OCI-LY3 (cell line): ENCODE measurements at regions not wholly inside any gene's neighbourhood (a gene's known extent, or its start where the extent isn't known, plus 50 kb on each side); places are given as distances from the start of the nearest gene placed in this dataset.

Source experiments
- H2AFZ ChIP-seq: fragments of 200-600, 300-600 bp; shearing (Covaris generic); 2 replicates; pipeline ENCODE4 v1.6.0; 2014; ENCODE audit warnings: antibody characterized with exemption, low read depth, low read length
- H3K27ac ChIP-seq: fragments of 200-600, 300-600 bp; sonication (generic); 2 replicates; pipeline ENCODE4 v1.5.1; 2014; ENCODE audit warnings: mild to moderate bottlenecking, low read length, moderate library complexity, mixed read lengths
- H3K27me3 ChIP-seq: fragments of 200-600, 300-600 bp; sonication (generic); 2 replicates; pipeline ENCODE4 v1.6.1; 2014; ENCODE audit warnings: low read depth, low read length, mixed read lengths
- H3K36me3 ChIP-seq: fragments of 200-600, 300-600 bp; sonication (generic); replicated peaks from 2 replicates; pipeline ENCODE3; 2014; ENCODE audit warnings: low read depth, low read length, mixed read lengths
- H3K4me1 ChIP-seq: fragments of 300-600, 200-600 bp; sonication (generic); 2 replicates; pipeline ENCODE4 v1.6.1; 2014; ENCODE audit warnings: low read length, mixed read lengths
- H3K4me2 ChIP-seq: fragments of 200-600, 300-600 bp; sonication (generic); 2 replicates; pipeline ENCODE4 v1.6.1; 2014; ENCODE audit warnings: low read length, mixed read lengths
- H3K4me3 ChIP-seq: fragments of 300-600, 200-600 bp; sonication (generic); 2 replicates; pipeline ENCODE4 v1.5.1; 2014; ENCODE audit warnings: antibody characterized with exemption, mild to moderate bottlenecking, low read length, moderate library complexity
- H3K79me2 ChIP-seq: fragments of 300-600, 200-600 bp; shearing (Covaris generic); 2 replicates; pipeline ENCODE4 v1.6.1; 2014; ENCODE audit warnings: mild to moderate bottlenecking, low read length, mixed read lengths
- H3K9ac ChIP-seq: fragments of 300-600, 200-600 bp; shearing (Covaris generic); 2 replicates; pipeline ENCODE4 v1.6.0; 2014; ENCODE audit warnings: mild to moderate bottlenecking, low read length, moderate library complexity
- H3K9me3 ChIP-seq: fragments of 200-600, 300-600 bp; shearing (Covaris generic); 2 replicates; pipeline ENCODE4 v1.6.1; 2014; ENCODE audit warnings: low read length, mixed read lengths; ENCODE audit not compliant: insufficient read depth
- H4K20me1 ChIP-seq: fragments of 200-600, 300-600 bp; sonication (generic); 2 replicates; pipeline ENCODE4 v1.6.1; 2016; ENCODE audit warnings: low read length, mixed read lengths; ENCODE audit not compliant: insufficient read depth
- EZH2phosphoT487 ChIP-seq: fragments of 200-600 bp; shearing (Covaris generic); IDR thresholded peaks from 2 replicates; pipeline ENCODE4 v1.6.1; 2018; ENCODE audit warnings: antibody characterized with exemption, mixed run types, low read depth
- TF ChIP-seq, protein P1 (sequence below): fragments of 200-600, 300-600 bp; sonication (generic); IDR thresholded peaks from 2 replicates; pipeline ENCODE4 v1.5.1; 2014; ENCODE audit warnings: antibody characterized with exemption, low read length, low read depth

DNA sequence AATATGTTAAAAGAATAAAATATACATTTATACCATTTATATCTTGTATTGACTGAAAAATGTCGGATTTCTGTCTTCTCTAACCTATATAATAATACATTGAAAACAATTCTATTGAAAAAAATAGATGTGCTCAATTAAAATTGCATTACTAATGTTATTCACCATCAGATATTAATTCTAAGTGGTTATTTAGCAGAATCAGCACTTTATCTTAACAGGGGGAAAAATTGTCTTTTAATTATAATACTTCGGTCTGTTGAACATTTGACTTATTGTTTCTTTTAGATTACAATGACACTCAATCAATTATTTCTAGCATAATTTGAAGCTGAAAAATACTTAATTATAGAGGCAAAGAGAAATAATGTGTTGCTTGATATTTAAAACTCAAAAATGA lies 220.3 kb downstream of the PABPC4L start:
- Histone ChIP-seq H2AFZ (no peak overlapping the region), H3K4me2 (no peak overlapping the region), H3K36me3 (no peaks in the 10 kb centered on the region), H3K9ac (no peak overlapping the region), H3K79me2 (no peaks in the 10 kb centered on the region), H3K4me1 (no peaks in the 10 kb centered on the region), H3K27me3 (no peaks in the 10 kb centered on the region), H4K20me1 (no peaks in the 10 kb centered on the region), H3K4me3 (no peak overlapping the region), H3K9me3 (no peaks in the 10 kb centered on the region), H3K27ac (no peak overlapping the region)
- TF ChIP-seq, protein P1, sequence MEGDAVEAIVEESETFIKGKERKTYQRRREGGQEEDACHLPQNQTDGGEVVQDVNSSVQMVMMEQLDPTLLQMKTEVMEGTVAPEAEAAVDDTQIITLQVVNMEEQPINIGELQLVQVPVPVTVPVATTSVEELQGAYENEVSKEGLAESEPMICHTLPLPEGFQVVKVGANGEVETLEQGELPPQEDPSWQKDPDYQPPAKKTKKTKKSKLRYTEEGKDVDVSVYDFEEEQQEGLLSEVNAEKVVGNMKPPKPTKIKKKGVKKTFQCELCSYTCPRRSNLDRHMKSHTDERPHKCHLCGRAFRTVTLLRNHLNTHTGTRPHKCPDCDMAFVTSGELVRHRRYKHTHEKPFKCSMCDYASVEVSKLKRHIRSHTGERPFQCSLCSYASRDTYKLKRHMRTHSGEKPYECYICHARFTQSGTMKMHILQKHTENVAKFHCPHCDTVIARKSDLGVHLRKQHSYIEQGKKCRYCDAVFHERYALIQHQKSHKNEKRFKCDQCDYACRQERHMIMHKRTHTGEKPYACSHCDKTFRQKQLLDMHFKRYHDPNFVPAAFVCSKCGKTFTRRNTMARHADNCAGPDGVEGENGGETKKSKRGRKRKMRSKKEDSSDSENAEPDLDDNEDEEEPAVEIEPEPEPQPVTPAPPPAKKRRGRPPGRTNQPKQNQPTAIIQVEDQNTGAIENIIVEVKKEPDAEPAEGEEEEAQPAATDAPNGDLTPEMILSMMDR: no peak
- TF ChIP-seq EZH2phosphoT487: no peak

DNA sequence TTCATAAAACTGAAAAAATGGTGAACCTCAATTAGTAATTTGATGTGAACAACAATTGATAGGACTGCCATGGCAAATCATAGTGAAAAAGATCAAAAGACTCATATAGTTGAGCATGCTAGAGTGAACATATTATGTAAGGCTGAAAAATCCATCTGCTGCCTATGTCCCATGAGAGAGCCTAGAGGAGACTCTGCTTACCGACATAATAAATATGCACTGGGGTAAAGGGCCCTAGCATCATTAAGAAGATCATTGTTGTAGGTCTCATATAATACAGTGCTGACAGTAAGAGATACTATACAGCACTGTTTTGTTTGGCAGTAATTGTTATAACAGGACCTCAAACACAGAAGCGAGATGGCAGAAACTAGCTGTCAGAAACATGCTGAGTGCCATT lies 229.0 kb downstream of the PABPC4L start:
- Histone ChIP-seq H3K9me3 (peaks cover 5% of the 10 kb centered on the region; the same call in 1 of the 2 replicates), H4K20me1 (no peaks in the 10 kb centered on the region), H2AFZ (no peak overlapping the region), H3K79me2 (no peaks in the 10 kb centered on the region), H3K4me3 (no peak overlapping the region), H3K27ac (no peak overlapping the region), H3K36me3 (no peaks in the 10 kb centered on the region), H3K9ac (no peak overlapping the region), H3K4me2 (no peak overlapping the region), H3K27me3 (no peaks in the 10 kb centered on the region), H3K4me1 (peaks cover 23% of the 10 kb centered on the region)
- TF ChIP-seq, protein P1: no peak
- no peak for TF ChIP-seq EZH2phosphoT487

DNA sequence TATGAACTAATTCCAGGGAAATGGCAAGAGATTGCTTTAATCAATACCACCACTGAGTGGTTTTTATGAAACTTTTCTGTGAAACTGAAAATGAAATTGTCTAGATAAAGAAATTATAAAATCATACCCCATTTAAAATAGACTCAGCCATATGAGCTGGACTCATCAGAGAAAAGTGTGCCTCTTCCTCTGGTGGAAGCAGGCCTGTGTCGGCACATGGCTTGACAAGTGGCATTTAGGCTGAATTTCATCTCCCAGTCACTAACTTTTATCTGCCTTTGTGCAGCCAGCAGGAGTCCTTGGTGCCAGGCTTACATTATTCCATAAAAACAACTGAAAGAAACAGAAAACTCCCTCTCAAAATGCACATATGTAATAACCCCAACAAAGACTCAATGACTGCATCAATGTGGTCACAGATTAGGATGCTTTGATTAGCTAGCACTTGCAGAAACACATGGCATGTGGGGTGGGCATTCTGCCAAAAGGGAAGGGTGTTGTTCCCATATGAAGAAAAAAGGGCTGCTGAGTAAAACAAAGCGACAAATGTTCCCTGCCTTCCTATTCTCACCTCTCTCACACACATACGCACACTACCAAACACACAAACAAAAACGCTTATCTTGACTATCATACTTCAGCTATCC lies 232.3 kb downstream of the PABPC4L start:
- Histone ChIP-seq H3K9me3 (no peaks in the 10 kb centered on the region), H3K27me3 (no peaks in the 10 kb centered on the region), H3K4me3 (peak overlapping the region; percentile 11), H3K4me1 (peaks cover 23% of the 10 kb centered on the region), H4K20me1 (no peaks in the 10 kb centered on the region), H2AFZ (peak overlapping the region; percentile 14), H3K4me2 (peak overlapping the region; percentile 60), H3K36me3 (no peaks in the 10 kb centered on the region), H3K79me2 (no peaks in the 10 kb centered on the region), H3K9ac (peak overlapping the region; percentile 28; the same call in 1 of the 2 replicates), H3K27ac (peak overlapping the region; percentile 79)
- TF ChIP-seq, protein P1: no peak
- no peak for TF ChIP-seq EZH2phosphoT487

DNA sequence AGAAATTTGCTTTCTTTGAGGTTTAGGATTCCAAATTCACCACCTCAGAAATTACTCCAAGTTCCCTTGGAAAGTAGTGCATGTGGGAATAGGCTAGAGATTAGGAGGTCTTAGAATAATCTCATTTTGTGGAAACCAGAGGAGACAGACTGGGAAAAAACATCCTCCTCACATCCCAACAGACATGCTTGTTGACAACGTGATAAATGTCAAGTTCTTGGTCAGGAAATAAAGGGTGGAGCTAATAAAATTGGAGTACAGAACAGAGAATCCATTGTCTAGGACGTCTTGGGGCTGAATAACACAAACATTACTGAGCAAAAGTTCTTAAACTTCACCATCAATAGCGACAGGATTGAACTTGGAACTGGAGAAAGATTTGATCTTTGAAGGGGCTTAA lies 233.4 kb downstream of the PABPC4L start:
- H3K27ac ChIP-seq: peak overlapping the region; percentile 79; the same call in 1 of the 2 replicates
- no peaks in the 10 kb centered on the region for H3K9me3 ChIP-seq
- no peaks in the 10 kb centered on the region for H3K36me3 ChIP-seq
- no peaks in the 10 kb centered on the region for H3K27me3 ChIP-seq
- H4K20me1 ChIP-seq: no peaks in the 10 kb centered on the region
- 0 out of 2 replicates have a peak overlapping the region, but pooled peaks have one; percentile 60 for H3K4me2 ChIP-seq
- no peaks in the 10 kb centered on the region for H3K79me2 ChIP-seq
- H2AFZ ChIP-seq: no peak overlapping the region
- H3K4me3 ChIP-seq: no peak overlapping the region
- no peak for TF ChIP-seq EZH2phosphoT487
- TF ChIP-seq, protein P1: no peak
- peaks cover 23% of the 10 kb centered on the region for H3K4me1 ChIP-seq
- H3K9ac ChIP-seq: no peak overlapping the region
